Tibial nerve (tissue), 4 donors: ENCODE measurements at regions not wholly inside any gene's neighbourhood (a gene's known extent, or its start where the extent isn't known, plus 50 kb on each side); places are given as distances from the start of the nearest gene placed in this dataset.

Experiments
- EP300 ChIP-seq, 2 donors: sonication (generic); formaldehyde crosslinking; IDR thresholded peaks; one replicate each; pipeline ENCODE4 v1.6.1; 2017; ENCODE audit warnings: antibody characterized with exemption in 2 of 2, mild to moderate bottlenecking in 1 of 2
- POLR2A ChIP-seq, 2 donors: fragments of 450-650 bp; IDR thresholded peaks; one replicate each; pipeline ENCODE4 v1.6.1; 2017; ENCODE audit warnings: antibody characterized with exemption in 2 of 2, mild to moderate bottlenecking in 2 of 2, moderate library complexity in 2 of 2
- TF ChIP-seq, protein P1 (sequence below), 5 experiments: fragments of 200-600 bp in 3 of 5; fragments of 450-650 bp in 2 of 5; sonication (generic) in 3 of 5; IDR thresholded peaks; one replicate each; pipeline ENCODE4 v1.5.1; 2016 to 2019; ENCODE audit warnings: antibody characterized with exemption in 5 of 5, mild to moderate bottlenecking in 3 of 5, moderate library complexity in 2 of 5

DNA sequence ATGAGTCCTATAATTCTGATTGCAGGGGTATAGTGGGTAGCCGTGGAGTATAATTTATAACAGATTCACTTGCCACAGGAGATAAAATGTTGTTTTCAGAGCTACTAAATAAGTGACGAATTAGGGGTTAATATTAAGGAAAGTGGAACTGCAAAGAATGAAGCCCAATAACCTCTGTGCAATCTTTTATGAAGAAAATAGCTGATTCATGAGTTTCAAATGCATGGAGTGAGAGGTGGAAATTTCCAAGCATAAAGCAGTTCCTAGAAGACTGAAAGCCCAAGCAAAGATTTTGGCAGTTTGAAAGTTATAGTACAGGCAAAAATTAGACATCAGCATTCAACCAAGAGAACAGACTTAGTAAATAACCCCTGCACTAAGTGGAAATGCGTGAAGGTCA is 1782.4 kb upstream of the PCDH10 start:
- TF ChIP-seq, protein P1, sequence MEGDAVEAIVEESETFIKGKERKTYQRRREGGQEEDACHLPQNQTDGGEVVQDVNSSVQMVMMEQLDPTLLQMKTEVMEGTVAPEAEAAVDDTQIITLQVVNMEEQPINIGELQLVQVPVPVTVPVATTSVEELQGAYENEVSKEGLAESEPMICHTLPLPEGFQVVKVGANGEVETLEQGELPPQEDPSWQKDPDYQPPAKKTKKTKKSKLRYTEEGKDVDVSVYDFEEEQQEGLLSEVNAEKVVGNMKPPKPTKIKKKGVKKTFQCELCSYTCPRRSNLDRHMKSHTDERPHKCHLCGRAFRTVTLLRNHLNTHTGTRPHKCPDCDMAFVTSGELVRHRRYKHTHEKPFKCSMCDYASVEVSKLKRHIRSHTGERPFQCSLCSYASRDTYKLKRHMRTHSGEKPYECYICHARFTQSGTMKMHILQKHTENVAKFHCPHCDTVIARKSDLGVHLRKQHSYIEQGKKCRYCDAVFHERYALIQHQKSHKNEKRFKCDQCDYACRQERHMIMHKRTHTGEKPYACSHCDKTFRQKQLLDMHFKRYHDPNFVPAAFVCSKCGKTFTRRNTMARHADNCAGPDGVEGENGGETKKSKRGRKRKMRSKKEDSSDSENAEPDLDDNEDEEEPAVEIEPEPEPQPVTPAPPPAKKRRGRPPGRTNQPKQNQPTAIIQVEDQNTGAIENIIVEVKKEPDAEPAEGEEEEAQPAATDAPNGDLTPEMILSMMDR (IDR thresholded peaks at IDR 0.05), result no peak
- TF ChIP-seq EP300 (IDR thresholded peaks at IDR 0.05) (no peak), POLR2A (IDR thresholded peaks at IDR 0.05) (no peak)
